Left hindlimb (tissue), 1 donor: ENCODE measurements at regions not wholly inside any gene's neighbourhood (a gene's known extent, or its start where the extent isn't known, plus 50 kb on each side); places are given as distances from the start of the nearest gene placed in this dataset.
A peak's percentile ranks its signal among the peaks of the same experiment; 100 is the strongest.
"Not testable (repeated sequence)": the region's sequence is repeated elsewhere in the genome, so short reads cannot be mapped to it uniquely, and the experiment has no call there.

Source experiments
- DNase-seq: peaks from one replicate; pipeline ENCODE4 v3.0.0-alpha.2; 2018

GRCh38 chr10:21122907-21123306 lies 225.8 kb upstream of the NEBL start:
- DNase-seq = no peak

GRCh38 chr10:21121822-21122221 lies 224.7 kb upstream of the NEBL start:
- DNase-seq = not testable (repeated sequence)

- no peak for DNase-seq
Measured at GRCh38 chr10:21114683-21115082, 217.6 kb upstream of the NEBL start.

GRCh38 chr10:21110358-21110757 lies 213.2 kb upstream of the NEBL start:
- DNase-seq = no peak

DNA sequence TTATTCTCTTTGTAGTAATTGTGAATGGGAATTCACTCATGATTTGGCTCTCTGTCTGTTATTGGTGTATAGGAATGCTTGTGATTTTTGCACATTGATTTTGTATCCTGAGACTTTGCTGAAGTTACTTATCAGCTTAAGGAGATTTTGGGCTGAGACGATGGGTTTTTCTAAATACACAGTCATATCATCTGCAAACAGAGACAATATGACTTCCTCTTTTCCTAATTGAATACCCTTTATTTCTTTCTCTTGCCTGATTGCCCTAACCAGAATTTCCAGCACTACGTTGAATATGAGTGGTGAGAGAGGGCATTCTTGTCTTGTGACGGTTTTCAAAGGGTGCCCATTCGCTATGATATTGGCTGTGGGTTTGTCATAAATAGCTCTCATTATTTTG lies 209.8 kb upstream of the NEBL start:
- not testable (repeated sequence) for DNase-seq

GRCh38 chr10:21105331-21105730 lies 208.2 kb upstream of the NEBL start:
- DNase-seq = not testable (repeated sequence)

DNA sequence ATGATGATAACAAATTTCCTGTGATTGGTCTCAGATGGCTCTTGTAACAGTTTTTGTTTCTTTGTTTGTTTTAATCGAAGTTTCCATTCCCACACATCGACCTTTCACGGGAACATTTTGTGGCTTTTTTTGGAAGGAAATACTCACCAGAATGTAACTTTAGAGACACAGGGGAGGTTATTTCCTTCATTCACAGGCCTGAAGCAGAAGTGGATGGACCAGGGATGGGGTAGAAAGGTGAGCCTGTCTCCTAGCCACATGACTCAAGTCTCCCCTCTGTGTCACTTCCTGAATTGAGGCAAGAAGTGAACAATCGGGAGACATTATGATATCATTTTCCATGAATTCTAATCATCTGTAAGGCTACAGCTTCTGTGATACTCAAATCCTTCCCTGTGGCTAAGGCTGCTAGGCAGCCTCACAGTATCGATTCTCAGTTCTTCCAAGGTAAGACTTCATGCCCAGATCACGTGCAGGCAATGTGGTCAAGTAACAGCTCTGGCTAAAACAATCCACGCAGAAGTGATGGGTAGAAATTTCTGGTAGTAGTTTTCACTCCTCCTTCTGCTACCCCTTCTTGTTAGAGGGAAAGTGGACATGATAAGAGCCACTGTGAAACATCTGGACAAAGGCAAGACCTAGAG lies 203.9 kb upstream of the NEBL start:
- DNase-seq = no peak

DNA sequence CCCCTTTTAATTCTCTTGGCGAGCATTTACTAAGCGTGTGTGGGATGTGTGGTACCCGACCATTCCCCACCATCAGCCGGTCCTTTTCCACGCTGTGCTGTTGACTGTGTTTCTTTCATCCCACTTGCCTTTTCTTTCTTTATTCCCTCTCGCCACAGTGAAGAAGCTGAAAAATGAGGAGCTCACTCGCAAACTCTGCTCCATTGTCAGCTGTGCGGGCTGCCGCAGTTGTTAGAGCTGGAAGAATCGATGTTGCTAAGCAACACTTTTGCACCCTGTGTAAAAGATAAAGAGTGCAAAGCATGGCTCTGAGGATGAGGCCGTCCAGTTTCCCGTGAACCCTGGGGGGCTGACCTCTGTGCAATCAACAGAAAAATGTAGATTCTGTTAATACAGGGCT lies 203.1 kb upstream of the NEBL start:
- no peak for DNase-seq

DNA sequence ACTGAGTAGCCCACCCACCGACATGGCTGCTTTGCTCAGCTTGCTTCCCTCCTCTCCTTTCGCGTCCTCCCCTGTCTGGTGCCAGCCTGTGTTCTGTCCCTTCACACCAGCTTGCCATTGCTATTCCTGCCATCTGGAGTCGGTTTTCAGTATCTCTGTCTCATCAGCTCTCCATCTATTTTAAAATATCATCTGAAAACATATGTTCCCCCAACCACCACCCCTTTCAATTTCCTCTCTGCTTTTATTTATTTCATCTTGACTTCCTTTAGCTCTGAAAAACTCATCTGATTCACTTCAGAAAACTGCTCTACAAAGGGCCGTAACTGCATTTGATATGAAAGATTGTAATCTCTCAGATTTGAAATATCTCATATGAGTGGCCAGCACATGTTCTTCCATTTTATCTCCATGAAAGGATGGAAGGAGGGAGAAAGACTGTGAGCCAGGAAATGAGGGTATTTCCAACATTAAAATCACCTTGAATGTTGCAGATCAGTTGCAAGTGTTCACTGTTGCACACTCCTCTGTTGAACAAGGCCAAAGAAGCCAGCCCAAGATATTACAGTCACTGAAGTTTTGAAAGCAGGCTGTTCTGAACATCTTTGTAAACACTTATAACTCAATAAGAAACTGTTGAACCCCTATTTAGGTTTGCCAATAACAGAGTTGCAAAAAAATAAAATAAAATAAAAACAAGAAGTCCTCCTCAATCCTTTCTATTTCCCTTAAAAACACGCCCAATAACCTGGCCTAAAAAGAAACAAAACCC lies 202.4 kb upstream of the NEBL start:
- DNase-seq = no peak

- DNase-seq = no peak
Measured at GRCh38 chr10:21097926-21098355, 200.8 kb upstream of the NEBL start.

DNA sequence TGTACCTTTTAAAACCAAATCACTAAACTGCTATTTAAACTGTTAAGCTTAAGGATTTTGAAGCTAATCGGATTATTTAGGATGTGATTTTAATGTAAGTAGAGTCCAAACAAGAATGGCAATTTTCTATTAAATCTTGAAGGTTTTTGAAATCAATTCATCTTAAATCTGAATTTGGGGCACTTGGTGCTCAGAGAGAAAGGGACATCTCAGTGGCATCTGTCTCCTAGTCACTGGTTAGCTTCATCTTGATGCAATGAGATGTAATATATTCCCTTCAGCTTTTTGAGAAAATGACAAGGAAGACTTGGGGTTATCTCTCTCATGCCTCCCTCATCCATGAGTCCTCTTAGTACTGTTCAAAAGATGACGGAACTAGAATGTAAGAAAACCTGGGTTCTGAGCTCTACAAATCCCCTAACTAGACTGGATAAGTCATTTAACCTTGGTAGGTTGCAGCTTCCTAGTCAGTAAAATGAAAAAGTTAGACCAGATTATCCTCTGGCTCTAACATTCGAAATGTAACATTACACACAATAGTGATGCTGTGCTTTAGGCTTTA lies 198.5 kb upstream of the NEBL start:
- DNase-seq = no peak

DNA sequence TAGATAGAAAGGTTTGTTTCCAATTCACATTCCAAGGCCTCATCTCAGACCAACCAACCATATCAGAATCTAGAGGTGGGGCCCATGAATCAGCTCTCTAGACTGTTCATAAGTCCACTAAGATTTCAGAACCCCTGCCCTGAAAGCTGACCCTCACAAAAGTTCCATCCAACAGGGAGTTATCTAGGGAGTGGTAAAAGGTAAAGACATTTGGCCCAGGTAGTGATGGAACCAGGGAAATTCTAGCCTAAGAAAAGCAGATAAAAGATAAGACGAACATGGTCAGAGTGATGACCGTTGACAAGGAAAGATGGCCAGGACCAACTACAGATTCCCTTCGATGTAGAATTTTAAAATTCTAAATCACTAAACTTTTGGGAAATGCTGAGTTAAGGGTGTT lies 198.0 kb upstream of the NEBL start:
- DNase-seq = no peak

- DNase-seq = no peak
Measured at GRCh38 chr10:21092683-21093524, 195.8 kb upstream of the NEBL start.

GRCh38 chr10:21090609-21091082 lies 193.5 kb upstream of the NEBL start:
- no peak for DNase-seq

DNA sequence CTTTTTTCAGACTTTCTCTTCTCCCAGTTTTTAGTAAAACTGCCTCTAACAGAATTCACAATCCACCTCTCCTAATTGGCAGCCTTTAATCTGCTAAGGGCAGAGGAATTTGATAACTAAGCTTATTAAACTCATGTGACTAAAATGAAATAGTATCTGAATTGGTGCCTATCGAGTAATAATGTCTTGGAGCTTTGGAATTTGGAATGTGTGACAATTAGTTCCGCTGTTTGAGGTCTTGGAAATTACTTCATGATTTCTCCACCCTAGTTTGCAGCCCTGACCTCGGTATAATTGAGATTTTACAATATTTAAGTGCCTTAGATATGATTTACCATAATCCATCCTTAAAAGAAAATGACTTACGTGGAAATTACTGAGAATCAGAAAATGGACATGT lies 190.4 kb upstream of the NEBL start:
- no peak for DNase-seq

DNA sequence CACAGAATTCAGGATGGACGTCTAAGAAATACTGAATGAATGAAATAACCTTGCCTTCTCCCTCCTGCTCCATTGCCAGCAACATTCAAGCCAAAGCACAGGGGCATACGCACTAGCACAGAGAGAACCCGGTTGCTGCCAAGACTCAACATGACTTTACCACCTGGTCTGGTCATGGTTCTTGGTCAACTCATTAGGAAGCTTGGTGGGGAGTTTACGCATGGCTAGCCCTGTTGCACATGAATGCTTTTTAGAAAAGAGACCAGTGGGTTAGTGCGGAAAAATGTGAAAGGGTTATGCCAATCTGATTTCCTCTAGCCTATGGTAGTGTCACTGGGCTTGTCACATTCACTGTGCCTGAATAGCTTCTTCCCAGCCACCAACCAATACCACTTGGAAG lies 187.6 kb upstream of the NEBL start:
- DNase-seq = no peak

- no peak for DNase-seq
Measured at GRCh38 chr10:21083861-21084260, 186.8 kb upstream of the NEBL start.

DNA sequence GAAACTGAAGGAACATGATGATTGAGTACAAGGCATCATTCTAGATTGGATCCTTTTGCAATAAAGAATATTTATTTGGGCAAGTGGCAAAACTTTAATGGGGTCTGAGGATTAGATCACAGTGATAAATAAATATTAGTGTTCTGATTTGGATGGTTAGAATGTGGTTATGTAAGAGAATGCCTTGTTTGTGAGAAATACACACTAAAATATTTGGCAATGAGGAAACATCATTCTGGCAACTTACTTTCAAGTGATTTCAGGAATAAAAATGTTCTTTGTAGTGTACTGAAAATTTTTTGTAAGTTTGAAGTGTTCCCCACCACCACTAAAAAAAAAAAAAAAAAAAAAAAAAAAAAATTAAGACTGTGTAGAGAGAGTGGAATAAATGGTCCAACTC lies 185.1 kb upstream of the NEBL start:
- no peak for DNase-seq

- no peak for DNase-seq
Measured at GRCh38 chr10:21080261-21080660, 183.2 kb upstream of the NEBL start.

DNA sequence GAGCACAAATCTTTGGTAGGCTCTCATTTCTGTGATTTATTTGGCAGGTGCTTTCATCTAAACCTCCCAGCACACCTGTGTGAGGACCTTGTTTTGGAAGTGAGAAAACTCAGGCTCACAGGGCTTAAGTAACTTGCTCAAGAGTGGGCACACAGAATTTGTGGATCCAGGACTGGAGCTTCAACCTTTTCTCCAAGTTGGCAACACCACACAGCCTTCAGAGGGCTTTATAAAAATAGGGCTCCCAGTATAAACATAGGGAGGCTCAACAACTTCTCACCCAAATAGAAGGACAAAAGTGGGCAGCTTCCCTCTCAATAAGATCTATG lies 182.2 kb upstream of the NEBL start:
- DNase-seq = no peak

GRCh38 chr10:21078410-21079329 lies 181.6 kb upstream of the NEBL start:
- DNase-seq = peak; percentile 63

GRCh38 chr10:21077681-21078080 lies 180.6 kb upstream of the NEBL start:
- DNase-seq = no peak
